Erythroblast (primary cell): ENCODE measurements at regions not wholly inside any gene's neighbourhood (a gene's known extent, or its start where the extent isn't known, plus 50 kb on each side); places are given as distances from the start of the nearest gene placed in this dataset.

ENCODE experiments used
- GATA1 ChIP-seq: IDR thresholded peaks from 2 replicates; pipeline ENCODE4 v1.6.1; 2011; ENCODE audit warnings: low read depth, mild to moderate bottlenecking, control low read depth, low read length, moderate library complexity
- POLR2A ChIP-seq: IDR thresholded peaks from 2 replicates; pipeline ENCODE4 v1.6.1; 2011; ENCODE audit warnings: mild to moderate bottlenecking, low read length

DNA sequence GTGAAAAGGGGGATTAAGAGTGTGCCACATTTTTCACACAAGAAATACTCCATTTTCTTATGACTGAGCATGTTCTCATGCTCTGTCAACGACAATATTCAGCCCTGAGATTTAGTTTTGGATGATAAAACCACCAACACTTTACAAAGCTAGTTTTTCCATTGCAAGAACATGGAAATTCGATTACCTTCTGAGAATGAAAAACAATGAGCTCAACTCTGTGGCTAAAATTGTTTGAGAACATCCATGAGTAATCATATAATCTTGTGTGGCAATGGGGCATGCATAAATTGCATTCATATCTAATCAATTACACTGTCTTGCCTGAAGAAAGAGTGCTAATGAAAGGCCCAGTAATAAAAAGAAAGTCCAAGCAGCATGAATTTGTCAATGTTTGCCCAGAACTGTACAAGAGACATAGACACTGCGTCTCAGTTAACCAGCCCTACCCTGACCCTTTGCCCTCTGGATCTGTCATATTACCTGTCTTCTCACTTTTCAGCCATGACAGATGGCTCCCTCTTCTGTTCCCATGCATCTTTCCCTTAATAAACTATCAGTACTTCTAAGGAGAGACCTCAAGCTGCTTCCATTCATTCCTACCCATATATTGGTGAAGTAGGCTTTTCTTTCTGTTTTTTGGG is 253.4 kb downstream of the FAM76B start:
- TF ChIP-seq POLR2A (no peak), GATA1 (no peak)
